Activated T-cell treated with anti-CD3 and anti-CD28 coated beads, Interleukin-2, amount 50 U/mL, for 48 hours (primary cell): ENCODE measurements at regions not wholly inside any gene's neighbourhood (a gene's known extent, or its start where the extent isn't known, plus 50 kb on each side); places are given as distances from the start of the nearest gene placed in this dataset.

ENCODE experiments used
- DNase-seq, 2 experiments: peaks; one replicate each; pipeline ENCODE4 v3.0.0-alpha.2; 2020

- DNase-seq = no peak
Measured at GRCh38 chr20:40738976-40739375, 49.9 kb upstream of the MAFB start.

GRCh38 chr20:40739841-40740240 is 50.8 kb upstream of the MAFB start:
- no peak for DNase-seq

DNA sequence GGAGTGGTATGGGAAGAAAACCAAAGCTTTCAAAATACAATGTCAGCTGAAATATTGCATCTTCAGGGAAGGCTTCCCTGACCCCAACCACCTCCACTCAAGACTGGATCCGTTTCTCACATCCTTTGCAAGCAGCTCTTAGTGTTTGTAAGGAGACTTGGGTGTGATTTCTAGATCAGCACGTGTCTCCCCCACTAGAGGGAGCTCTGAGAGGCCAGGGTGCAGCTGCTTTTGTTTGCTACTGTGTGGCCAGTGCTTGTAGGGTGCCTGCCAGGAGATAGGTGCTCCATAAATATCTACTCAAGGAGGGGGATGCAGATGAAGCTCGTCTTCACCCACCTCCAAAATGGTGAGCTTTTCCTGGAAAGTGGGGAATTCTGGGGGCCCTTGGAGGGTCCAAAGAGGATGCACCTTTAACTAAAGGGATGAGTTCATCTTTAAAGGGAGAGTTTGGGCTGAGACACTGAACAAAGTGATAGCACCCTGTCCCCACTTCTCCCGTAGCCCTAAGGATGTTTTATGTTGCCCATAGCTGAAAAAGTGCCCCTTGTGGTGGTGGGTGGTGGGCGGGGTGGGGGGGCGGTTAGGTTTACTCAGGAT is 52.6 kb upstream of the MAFB start:
- peak; percentile 53 to 57 for DNase-seq

DNA sequence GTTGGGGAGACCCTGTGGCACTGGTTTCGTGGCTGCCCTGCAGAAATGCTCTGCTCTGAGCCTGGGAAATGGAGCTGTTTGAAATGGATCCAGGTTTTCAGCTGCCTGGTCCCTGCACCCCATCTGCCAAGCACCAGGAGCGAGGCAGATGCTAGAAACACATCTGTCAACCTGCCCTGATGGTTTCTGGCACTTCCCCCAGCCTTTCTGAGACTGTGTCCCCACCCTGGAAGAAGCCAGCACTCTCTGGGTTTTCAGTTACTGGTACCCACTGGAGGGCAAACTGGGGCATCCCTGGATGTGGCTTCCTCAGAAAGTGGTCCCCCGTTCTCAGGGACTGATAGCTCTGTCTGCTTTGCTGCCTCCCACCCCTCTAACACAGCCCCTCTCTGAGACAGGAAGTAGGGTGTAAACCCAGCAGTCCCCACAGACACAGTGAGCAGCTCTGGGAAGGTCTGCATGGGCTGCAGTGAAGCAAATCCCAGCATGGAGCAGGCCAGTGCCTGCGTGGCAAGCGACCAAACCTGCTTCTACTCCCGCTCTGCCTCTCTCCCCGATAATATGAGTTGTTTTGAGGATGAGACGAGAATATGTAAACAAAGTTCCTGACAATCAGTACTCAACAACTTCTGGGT is 54.2 kb upstream of the MAFB start:
- no peak for DNase-seq

DNA sequence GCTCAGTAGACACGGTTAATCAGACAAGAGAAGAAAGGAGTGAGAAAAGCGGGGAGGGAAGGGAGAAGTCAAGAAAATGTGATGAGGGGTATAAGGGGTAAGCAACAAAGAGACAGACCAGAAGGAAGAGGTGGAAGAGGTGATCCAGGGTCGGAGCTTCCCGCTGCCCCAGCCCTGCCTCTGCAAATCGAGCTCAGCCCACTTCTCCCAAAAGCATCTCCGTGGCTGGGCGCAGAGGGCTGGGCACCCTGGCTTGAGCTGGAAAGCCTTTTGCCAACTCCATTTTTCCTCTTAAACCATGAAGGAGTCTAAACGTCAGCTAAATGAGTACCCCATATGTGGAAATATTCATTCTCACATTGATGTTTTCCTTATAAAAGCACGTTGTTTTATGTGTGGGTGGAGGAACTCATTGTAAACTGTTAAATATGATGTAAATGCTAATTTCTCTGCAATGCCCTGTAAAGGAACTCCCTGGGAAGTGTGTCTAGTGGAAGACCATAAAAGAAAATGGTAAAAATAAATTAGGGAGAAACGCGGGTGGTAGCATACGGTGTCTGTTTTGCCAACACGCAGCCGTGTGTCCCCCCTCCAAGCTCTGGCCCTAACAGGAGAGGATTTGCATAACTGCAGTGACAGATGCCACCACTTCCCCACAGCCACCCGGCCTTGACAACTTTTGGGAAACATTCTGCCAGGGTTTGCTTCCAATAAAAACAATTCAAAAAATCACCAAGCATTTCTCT is 55.2 kb upstream of the MAFB start:
- DNase-seq = no peak

DNA sequence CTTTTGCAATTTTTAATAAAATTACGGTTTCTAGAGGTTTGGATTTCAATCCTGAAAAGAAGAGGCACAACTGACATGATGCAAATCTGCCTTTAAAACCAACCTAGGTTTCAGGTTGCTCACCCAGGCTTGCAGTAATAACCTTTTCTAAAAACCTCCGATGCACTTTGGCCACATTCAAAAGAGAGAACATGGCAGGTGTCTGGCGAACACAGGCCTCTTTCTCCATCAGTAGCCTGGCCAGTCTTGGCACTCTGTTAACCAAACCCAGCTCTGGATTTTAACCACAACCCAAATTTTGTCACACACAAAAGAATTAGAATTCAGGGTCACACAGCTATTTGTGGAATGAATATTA is 55.8 kb upstream of the MAFB start:
- DNase-seq = no peak

- no peak for DNase-seq
Measured at GRCh38 chr20:40746251-40746650, 57.2 kb upstream of the MAFB start.

GRCh38 chr20:40748182-40748581 is 59.1 kb upstream of the MAFB start:
- DNase-seq = no peak

DNA sequence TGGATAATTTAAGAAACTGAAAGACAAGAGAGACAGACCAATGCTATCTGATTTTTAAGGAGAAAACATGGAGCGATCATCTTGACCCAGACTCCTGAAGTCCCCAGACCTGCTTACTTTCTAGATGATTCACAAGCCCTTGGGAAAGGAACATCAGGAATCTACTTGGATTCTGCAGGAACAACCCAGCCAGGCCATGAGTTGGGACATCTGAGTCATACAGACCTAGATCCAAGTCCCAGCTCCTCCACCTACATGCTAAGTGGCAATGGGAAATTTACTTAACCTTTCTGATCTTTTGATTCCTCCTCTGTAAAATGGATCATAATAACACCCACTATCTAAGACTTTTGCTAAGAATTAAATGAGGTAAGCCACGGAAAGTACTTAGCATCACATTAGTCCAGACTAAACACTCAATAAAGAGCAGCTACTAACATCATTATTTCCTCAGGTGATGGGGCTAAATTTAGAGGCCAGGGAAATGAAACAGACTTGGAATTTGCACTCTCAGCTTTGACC is 61.0 kb upstream of the MAFB start:
- no peak for DNase-seq

DNA sequence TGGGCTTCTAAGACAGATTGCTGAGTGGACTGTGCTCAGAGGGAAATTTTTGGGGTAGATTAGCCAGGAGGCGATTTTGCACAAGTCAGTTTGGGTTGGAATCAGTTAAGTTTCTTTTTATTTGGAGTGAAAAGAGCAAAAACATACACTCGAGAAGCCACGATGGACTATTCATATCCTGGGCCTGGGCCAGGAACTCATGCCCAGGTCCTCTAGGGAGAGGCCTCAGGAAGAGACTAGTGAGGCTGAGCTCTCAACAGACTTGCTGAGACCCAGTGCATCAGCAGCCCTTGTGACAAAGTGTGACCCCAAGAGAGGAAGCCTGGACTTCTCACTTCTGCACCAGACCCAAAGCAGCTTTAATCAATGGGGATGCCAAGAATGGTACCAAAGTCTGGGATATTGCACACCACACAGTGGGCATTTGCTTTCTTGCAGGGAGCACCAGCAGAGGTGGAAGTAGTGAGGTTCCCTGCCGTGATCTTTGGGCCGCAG is 61.6 kb upstream of the MAFB start:
- no peak for DNase-seq

- DNase-seq = no peak
Measured at GRCh38 chr20:40753472-40753871, 64.4 kb upstream of the MAFB start.

DNA sequence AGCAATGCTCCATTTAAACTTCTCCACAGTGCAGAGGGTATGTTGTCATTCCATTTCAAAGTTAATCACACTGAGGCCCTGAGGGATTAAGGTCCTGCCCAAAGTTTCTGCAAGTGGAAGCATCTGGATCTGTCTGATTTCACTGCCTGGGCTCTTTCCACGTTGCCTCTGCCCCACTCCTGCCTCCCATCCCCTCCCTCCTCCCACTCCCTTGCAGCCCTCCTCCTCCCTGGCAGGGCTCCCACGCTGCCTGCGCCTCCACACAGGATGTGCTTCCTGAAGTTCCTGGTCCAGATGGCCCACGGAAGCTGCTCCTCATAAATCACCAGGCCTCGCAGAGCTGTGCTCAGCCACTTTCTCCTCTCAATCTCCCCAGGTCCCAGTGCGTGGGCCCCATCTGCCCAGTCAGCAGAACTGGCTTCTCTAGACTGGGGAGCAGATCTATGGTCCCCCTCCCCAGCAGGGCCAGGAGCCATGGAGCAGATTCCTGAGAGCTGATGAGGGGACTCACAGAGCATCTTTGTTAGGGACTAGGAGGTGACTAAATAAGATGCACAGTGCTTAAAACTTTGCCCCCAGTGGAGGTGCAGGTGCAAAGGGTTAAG is 65.4 kb upstream of the MAFB start:
- no peak for DNase-seq

DNA sequence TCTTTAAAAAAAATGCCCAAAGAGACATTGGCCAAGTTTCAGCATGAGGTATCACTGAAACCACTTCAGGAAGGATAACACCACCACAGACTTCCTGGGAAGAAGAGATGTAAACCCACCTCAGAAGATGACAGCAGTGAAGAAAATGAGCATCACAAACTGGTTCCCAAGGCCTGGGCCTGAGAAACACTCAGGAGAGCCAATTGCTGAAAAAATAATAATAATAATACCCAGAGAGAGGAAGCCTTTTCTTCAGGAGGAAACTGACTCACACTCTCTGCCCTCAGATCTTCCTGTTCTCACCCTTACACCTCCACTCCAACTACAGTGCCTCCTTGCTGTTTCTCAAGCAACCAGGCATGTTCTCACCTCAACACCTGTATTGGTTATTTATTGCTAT is 68.1 kb upstream of the MAFB start:
- no peak for DNase-seq

GRCh38 chr20:40758790-40759189 is 69.8 kb upstream of the MAFB start:
- DNase-seq = no peak

DNA sequence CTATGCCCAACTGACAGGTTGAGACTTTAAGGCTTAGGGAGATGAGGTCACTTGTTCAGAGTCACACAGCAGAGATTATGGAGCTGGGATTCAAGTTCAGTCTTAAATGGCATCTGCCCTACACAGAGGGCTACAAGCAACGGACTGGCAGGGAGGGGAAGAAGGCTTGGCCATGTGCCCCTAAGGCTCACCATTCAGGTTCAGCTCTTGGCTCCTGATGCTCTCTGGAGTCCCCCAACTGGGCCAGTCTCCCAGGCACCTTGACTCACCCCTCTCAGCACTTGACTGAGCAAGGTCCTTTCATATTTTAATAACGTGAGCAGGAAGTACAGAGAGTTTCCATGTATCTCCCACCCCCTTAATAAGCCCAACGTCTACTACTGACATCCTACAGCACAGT is 71.4 kb upstream of the MAFB start:
- no peak for DNase-seq

DNA sequence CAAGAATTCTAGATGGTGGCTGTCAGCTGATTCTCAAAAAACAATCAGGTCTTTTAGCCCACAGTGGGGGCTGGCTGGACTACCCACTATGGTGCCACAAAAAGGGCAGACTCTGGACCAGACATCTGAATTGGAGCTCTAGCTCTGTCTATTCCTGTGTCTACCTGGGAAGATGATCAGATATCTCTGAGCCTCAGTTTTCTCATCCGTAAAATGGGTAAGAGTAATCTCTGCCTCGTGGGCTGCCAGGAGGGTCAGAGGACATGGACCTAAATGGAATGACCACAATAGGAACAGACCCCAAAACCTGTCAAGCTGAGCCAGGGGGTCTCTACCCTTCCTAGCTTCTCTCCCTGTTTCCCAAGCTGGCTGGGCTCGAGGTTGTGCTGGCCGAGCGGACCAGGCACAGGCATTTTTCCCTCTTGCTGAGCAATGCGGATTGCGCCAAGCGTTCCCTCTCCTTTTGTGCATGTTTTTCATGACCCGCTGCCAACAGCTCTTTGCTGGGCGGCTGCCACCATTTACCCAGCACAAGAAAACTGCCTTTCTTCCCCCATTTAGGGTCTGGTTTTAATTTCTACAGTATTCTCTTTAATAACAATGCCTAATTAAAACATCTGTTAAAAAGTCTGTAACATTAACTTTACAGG is 74.7 kb upstream of the MAFB start:
- no peak for DNase-seq

GRCh38 chr20:40765814-40766480 is 76.9 kb upstream of the MAFB start:
- no peak for DNase-seq

DNA sequence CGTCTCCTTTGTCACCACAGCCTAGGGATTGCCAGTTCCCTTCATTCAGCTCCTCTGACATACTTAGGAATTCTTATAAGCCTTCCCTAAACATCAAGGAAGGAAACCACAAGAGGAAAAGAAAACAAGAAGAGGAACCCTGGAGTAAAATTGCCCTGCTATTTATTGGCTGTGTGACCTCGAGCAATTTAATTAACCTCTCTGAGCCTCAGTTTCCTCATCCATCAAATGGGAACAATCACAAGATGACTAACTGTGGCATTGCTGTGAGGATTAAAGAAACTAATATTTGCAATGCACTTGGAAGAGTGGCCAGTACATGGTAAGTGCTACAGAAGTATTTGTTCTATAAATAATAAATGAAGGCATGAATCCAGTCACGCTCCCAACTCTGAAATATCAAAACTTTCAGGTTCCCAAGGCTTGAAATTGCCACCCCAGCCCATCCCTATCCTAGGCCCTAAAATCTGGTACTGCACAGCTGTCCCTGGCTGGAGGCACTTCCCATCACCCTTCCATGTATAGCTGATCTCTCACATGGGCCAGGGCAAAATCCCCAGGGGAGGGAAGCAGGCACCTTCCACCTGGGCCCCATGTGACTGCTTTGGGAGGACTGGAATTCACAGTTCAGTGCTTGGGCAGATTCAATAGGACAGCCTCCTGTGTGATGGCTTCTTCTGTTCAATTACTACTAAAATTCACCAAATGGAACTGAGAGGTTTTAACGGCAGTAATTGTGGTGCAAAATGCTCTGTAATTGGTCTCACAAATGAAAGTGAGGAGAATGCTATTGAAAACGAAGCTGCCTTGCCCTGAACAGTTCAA is 78.0 kb upstream of the MAFB start:
- no peak for DNase-seq

DNA sequence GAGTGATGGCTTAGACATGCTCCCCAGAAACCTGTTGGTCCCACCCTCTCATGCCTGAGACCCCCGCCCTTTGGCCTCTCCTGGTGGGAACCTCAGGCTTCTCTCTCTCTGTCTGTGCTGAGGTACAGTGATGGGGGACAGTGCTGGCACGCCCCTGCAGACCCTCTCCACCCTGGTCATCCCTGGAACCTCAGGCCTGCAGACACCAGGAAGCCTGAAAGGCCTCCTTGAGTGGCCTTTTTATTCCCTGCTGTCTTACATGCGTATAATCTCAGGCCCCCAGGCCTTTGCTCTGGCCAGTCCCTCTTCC is 78.5 kb upstream of the MAFB start:
- DNase-seq = no peak

DNA sequence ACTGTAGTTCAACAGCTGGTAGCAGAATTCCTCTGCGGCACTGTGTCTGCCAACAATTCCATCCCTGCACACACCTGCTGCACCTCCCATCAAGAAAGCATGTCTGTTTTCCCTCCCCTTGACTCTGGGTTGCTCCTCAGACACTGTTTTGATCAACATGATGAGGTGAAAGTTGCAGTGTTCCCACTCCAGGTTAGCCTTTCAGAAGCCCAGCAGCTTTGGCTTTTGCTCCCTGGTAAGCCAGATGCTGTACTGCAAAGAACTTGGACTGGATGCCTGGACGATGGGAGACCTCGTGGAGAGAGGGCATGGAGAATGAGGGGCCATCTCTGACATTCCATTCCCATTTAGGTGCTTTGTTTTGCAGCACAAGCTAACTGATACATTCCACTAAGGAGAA is 79.1 kb upstream of the MAFB start:
- DNase-seq = no peak

- no peak for DNase-seq
Measured at GRCh38 chr20:40769677-40770285, 80.7 kb upstream of the MAFB start.
